Myocyte (in vitro differentiated cells): ENCODE measurements at regions not wholly inside any gene's neighbourhood (a gene's known extent, or its start where the extent isn't known, plus 50 kb on each side); places are given as distances from the start of the nearest gene placed in this dataset.
"Not testable (repeated sequence)": the region's sequence is repeated elsewhere in the genome, so short reads cannot be mapped to it uniquely, and the experiment has no call there.

Experiments used
- DNase-seq: peaks from one replicate; pipeline ENCODE4 v3.0.0-alpha.2; 2012; ENCODE audit warnings: low read depth

DNA sequence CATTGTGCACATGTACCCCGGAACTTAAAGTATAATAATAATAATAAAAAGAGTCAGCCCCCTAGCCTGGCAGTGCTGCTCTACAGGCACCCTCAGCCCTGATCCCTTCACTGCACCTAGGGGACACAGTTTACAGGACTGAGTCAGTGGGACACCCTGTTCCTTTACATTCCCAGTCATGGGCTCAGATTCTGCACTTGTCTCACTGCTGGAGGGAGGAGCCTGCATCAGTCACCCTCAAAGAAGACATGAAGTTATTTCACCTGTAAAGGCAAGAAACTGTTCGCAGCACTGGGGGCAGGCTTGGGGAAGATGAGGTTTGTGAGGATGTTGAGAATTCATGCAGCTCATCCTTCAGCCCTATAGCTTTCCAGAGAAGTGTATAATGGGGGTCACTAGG, 50.7 kb upstream of the VPREB1 start:
- DNase-seq = no peak

DNA sequence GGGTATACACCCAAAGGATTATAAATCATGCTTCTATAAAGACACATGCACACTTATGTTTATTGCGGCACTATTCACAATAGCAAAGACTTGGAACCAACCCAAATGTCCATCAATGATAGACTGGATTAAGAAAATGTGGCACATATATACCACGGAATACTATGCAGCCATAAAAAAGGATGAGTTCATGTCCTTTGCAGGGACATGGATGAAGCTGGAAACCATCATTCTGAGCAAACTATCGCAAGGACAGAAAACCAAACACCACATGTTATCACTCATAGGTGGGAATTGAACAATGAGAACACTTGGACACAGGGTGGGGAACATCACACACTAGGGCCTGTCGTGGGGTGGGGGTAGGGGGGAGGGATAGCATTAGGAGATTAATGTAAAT, 51.1 kb upstream of the VPREB1 start:
- DNase-seq = not testable (repeated sequence)

GRCh38 chr22:22193006-22193405, 51.6 kb upstream of the VPREB1 start:
- not testable (repeated sequence) for DNase-seq

DNA sequence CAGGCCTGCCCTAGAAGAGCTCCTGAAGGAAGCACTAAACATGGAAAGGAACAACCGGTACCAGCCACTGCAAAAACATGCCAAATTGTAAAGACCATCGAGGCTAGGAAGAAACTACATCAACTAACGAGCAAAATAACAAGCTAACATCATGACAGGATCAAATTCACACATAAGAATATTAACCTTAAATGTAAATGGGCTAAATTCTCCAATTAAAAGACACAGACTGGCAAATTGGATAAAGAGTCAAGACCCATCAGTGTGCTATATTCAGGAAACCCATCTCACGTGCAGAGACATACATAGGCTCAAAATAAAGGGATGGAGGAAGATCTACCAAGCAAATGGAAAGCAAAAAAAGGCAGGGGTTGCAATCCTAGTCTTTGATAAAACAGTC, 54.8 kb upstream of the VPREB1 start:
- DNase-seq = not testable (repeated sequence)

DNA sequence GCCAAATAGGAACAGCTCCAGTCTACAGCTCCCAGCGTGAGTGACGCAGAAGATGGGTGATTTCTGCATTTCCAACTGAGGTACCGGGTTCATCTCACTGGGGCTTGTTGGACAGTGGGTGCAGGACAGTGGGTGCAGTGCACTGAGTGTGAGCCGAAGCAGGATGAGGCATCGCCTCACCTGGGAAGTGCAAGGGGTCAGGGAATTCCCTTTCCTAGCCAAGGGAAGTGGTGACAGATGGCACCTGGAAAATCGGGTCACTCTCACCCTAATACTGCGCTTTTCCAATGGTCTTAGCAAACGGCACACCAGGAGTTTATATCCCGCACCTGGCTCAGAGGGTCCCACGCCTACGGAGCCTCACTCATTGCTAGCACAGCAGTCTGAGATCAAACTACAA, 56.7 kb upstream of the VPREB1 start:
- not testable (repeated sequence) for DNase-seq

DNA sequence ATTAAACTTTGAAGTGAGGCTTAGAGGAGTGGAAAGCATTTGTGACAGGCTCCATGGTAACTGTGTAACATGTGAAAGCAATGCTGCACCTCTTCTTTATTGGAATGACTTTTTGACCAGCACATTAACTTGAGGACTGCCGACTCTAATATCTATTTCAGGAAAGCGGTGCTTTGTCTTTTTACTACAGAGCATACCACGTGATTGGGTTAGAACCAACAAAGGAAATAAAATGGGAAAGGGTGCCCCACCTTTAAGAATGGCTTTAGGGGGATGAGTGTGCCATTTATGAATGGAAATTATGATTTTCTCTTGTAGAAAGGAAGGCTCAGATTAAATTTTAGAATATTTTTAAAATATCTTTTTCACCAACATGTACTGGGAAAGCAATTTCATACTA, 57.3 kb upstream of the VPREB1 start:
- DNase-seq = no peak

DNA sequence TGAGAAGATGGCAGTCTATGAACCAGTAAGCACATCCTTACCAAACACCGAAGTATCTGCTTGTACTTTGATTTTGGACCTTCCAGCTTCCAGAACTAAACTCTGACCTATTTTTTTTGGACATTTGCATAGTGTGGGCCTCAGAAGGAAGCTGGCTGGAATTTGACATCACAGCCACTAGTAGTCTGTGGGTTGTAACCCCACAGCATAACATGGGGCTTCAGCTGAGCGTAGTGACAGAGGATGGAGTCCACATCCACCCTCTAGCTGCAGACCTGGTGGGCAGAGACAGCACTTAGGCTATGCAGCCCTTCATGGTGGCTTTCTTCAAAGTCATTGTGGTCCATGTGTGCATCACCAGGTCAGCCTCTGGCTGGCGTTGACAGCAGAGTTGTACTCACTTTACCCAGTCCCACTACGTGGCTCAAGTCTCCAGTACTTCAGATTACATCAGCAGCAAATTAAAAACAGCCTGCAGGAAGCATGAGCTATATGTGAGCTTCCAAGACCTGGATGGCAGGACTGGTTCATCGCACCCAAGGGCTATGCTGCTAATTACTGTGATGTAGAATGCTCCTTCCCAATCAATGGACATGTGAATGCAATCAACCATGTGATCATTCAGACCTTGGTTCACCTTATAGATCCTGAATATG, 58.6 kb upstream of the VPREB1 start:
- no peak for DNase-seq

GRCh38 chr22:22185217-22185616, 59.4 kb upstream of the VPREB1 start:
- DNase-seq = no peak

GRCh38 chr22:22184277-22184807, 60.2 kb upstream of the VPREB1 start:
- DNase-seq = no peak

DNA sequence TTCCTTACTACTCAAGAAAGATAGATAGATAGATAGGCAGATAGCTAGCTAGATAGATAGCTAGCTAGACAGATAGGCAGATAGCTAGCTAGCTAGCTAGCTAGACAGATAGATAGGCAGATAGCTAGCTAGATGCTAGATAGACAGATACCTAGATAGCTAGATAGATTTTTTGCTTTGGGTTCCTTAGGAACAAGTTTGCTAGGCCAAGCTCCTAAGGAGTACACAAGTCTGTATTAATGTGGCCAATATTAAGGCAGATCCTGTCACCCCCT, 61.7 kb upstream of the VPREB1 start:
- no peak for DNase-seq

- DNase-seq = no peak
Measured at GRCh38 chr22:22182218-22182989, 62.2 kb upstream of the VPREB1 start.

GRCh38 chr22:22181341-22181850, 63.2 kb upstream of the VPREB1 start:
- DNase-seq = no peak

DNA sequence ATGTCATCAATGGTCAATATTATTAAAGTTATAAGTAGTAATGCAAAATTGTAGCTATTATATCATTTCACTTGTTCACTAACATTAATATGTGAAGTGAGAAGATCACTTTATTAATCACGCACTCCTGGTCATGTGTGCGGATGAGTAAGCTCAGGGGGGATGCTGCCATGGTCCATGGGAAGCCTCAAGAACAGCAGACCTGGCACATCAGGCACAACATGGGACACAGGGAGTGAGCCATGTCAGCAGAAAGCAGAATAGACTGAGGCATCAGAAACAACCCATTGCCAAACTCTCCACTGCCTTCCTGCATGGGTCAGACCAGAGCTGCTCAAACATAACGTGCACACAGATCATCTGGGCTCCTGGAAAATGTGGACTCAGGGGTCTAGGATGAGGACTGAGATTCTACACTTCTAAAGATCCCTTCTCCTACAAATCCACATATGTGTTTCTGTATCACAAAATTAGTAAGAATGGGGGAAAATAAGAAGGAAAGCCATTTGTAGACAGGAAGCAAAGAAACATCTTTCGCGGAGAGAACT, 63.8 kb upstream of the VPREB1 start:
- DNase-seq = no peak

- DNase-seq = no peak
Measured at GRCh38 chr22:22179858-22180257, 64.7 kb upstream of the VPREB1 start.

- no peak for DNase-seq
Measured at GRCh38 chr22:22178992-22179391, 65.6 kb upstream of the VPREB1 start.

DNA sequence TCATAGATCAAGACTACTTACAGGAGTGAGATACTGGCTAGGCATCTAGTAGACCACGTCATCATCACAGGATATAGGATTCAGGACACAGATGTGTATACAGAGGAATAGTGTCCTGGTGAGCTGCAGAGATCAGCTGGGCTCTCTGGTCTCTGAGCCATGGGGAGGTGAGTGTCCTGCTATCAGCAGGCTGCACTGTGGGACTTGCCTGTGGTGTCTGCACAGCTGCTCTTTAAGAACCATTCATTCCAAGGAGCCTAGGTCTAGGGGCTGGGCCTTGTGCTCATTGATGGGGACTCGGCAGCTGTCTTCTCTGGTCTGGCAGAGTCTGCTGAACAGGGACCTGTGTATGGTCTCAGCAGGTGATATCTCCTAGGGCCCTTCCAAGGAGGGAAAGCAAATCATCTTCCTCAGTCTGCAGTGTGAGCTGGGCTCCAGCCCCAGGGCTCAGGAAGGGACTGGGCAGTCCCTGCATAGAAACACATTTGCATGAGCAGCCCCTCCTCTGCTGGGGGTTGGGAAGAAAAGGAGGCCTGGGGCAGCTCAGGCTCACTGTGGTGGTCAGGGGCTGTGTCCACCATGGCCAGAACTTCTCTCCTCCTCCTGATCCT, 66.1 kb upstream of the VPREB1 start:
- DNase-seq = no peak

DNA sequence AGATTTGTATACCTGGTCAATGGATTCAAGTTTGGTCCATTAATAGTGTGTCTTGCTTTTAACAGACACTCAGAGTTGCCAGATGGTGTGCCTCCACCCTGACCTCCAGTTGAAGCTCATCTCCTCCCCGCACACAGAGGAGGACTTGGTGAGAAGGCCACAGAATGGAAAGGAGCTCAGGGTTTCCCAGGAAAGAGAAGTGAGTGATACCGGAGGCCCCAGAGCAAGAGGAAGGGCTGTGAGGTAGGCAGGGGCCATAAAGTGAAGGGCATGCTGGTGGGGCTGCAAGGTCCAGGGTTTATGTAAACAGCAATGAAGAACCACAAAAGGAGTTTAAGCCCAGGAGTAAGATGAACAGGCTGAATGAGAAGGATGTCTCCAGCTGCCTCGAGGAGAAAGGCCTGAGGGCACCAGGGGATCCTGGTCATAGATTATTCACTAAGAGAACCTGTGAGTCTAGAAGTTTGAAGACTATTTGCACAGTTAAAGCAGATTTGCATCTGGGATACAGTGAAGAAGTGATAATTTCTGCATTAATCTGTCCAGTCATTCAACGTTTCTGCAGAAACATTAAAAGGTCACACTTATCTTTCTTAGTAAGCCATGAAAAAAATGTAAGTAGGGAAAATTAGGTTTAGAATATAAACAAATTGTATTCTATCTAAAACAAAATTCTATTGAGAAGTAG, 67.5 kb upstream of the VPREB1 start:
- no peak for DNase-seq

DNA sequence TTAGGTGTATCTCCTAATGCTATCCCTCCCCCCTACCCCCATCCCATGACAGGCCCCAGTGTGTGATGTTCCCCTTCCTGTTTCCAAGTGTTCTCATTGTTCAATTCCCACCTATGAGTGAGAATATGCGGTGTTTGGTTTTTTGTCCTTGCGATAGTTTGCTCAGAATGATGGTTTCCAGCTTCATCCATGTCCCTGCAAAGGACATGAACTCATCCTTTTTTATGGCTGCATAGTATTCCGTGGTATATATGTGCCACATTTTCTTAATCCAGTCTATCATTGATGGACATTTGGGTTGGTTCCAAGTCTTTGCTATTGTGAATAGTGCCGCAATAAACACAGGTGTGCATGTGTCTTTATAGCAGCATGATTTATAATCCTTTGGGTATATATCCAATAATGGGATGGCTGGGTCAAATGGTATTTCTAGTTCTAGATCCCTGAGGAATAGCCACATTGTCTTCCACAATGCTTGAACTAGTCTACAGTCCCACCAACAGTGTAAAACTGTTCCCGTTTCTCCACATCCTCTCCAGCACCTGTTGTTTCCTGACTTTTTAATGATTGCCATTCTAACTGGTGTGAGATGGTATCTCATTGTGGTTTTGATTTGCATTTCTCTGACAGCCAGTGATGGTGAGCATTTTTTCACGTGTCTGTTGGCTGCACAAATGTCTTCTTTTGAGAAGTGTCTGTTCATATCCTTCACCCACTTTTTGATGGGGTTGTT, 71.5 kb upstream of the VPREB1 start:
- not testable (repeated sequence) for DNase-seq

DNA sequence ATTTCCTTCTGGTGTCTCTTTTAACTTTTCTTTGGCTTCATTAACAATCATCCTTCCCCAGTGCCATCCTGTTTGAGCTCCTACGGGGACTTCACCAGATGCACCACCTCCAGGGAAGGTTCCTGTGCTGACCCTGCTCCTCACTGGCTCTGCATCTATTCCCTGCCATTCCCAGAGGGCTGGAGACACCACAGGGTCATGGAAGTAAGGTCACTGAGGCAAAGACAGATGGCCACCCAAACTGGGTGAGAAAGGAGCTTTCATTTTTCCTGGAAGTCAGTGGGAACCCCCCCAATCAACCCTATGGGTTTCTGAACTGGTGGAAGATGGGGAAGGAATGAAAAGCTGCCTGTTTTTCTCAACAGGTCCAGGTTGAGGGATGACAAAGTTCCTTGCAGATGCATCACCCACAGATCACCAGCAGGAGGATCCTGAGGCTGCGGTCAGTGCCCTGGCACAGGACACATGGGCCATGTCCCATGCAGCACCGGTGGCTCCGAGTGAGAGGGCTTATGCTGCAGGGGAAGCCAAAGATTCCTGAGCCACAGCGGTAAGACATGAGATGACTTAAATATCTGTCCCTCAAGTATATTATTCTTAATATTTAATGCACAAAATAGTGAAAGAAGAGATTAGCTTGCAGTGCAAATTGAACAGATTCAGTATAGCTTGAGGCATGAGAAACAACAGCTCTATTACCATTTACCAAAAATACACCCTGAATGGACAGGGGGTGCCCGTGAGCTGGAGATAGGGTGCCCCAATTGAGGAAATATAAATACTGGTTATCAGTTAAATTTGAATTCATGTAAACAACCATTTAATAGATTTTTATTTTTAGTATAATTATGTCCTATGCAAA, 73.0 kb upstream of the VPREB1 start:
- DNase-seq = no peak

- DNase-seq = no peak
Measured at GRCh38 chr22:22169923-22170322, 74.7 kb upstream of the VPREB1 start.
